Activated T-cell treated with anti-CD3 and anti-CD28 coated beads, Interleukin-2, amount 50 U/mL, for 72 hours (primary cell): ENCODE measurements at regions not wholly inside any gene's neighbourhood (a gene's known extent, or its start where the extent isn't known, plus 50 kb on each side); places are given as distances from the start of the nearest gene placed in this dataset.

Source experiments
- ATAC-seq, 2 donors: fragments of 150-1000 bp; cut with Tn5 transposase; replicated peaks in 1 of 2; 2 replicates each; pipeline ENCODE4 v1.10.0; 2021; ENCODE audit warnings: moderate library complexity in 2 of 2, mild to moderate bottlenecking in 1 of 2
- DNase-seq, 2 donors: peaks; one replicate each; pipeline ENCODE4 v3.0.0; 2021 to 2022; ENCODE audit warnings: mixed read lengths in 1 of 2
- H3K27ac Mint-ChIP-seq: one replicate; pipeline ENCODE4 v1.8.0; 2022; ENCODE audit warnings: mild to moderate bottlenecking, moderate library complexity, mixed read lengths
- H3K27me3 Mint-ChIP-seq: one replicate; pipeline ENCODE4 v1.8.0; 2022; ENCODE audit warnings: low read depth, mixed read lengths
- H3K36me3 Mint-ChIP-seq, 2 donors: one replicate each; pipeline ENCODE4 v1.8.0; 2022; ENCODE audit warnings: mixed read lengths in 2 of 2, mild to moderate bottlenecking in 1 of 2; ENCODE audit not compliant: insufficient read depth in 2 of 2
- H3K4me1 Mint-ChIP-seq: one replicate; pipeline ENCODE4 v1.8.0; 2022; ENCODE audit warnings: low read depth, mixed read lengths
- H3K4me3 Mint-ChIP-seq, 2 donors: one replicate each; pipeline ENCODE4 v1.8.0; 2022; ENCODE audit warnings: mild to moderate bottlenecking in 2 of 2, mixed read lengths in 2 of 2, moderate library complexity in 2 of 2
- H3K9me3 Mint-ChIP-seq, 2 donors: one replicate each; pipeline ENCODE4 v1.8.0; 2022; ENCODE audit warnings: mixed read lengths in 2 of 2

DNA sequence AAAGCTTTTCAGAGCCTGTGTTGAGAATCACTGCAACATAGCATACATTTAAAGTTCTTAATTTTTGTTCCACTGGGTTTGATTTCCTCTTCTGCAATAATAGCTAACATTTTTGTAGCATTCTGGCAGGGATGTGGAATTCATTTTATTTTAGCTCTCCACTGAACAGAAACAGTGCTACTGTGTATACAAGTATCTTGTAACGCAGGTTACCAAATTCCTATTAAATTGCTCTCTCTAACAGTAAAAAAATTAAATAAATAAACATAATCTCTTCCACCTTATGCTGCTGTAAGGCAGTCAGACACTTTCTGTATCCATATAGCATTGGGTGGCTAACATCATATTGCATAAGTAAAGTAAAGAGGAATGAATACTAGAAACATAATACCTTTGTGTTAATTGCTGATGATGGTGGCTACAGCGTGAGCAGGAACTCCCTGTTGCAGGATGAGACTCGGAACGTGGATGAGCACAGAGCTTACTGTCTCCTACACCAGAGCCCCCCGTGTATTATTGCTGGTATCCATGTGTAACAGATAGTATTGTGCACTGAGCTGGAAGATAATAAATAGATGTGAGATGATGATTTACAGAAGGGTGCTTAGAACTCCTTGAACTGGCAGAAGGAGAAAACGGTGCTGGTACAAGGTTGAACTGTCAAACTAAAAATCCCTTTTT, 276.9 kb upstream of the SNX7 start:
- Mint-ChIP-seq H3K27me3 (no peaks in the 10 kb centered on the region), H3K9me3 (no peaks in the 10 kb centered on the region), H3K4me3 (no peak overlapping the region), H3K4me1 (peaks cover 11% of the 10 kb centered on the region), H3K36me3 (no peaks in the 10 kb centered on the region), H3K27ac (no peak overlapping the region)
- ATAC-seq (no peak), DNase-seq (no peak)

DNA sequence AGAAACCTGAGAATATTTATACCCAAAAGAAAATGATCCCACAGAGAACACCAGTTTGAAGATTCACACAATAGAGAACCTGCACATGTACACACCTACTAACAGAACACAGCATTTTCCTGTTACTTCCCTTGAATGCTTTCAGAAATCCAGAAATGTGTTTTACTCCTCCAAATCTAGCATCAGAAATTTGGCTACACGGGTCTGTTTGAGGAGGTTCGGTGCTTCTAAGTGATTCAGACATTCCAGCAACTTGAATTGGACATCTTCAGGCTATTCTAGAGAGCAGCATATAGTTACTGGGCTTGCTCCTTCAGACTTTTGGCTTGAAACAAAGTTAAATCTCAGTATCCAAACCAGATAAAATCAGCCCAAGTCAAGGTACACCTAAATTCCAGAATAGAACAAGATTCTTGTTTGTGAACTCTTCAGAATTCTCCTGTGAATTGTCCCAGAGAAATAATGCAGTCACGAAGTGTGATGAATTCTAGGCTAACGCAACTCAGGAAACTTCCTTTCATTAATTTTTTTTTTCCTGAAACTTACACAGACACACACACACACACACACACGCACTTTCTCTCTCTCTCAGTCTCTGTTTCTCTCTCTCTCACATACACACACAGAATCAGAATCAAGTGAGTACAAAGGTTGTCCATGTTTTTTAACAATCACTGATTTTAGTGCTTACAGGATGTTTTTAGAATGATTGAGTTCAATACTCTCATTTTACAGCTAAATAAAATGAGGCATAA, 278.4 kb upstream of the SNX7 start:
- Mint-ChIP-seq H3K4me1 (peaks cover 5% of the 10 kb centered on the region), H3K4me3 (no peak overlapping the region), H3K36me3 (no peaks in the 10 kb centered on the region), H3K27ac (no peak overlapping the region), H3K9me3 (no peaks in the 10 kb centered on the region), H3K27me3 (no peaks in the 10 kb centered on the region)
- no peak for ATAC-seq
- no peak for DNase-seq

GRCh38 chr1:98382586-98382985, 278.9 kb upstream of the SNX7 start:
- H3K9me3 Mint-ChIP-seq, result no peaks in the 10 kb centered on the region
- no peak overlapping the region for H3K4me3 Mint-ChIP-seq
- H3K36me3 Mint-ChIP-seq, result no peaks in the 10 kb centered on the region
- no peaks in the 10 kb centered on the region for H3K4me1 Mint-ChIP-seq
- DNase-seq, result no peak
- no peak for ATAC-seq
- no peaks in the 10 kb centered on the region for H3K27me3 Mint-ChIP-seq
- no peak overlapping the region for H3K27ac Mint-ChIP-seq

- DNase-seq (no peak), ATAC-seq (no peak)
- no peak overlapping the region for H3K4me3 Mint-ChIP-seq
- no peaks in the 10 kb centered on the region for H3K4me1 Mint-ChIP-seq
- H3K36me3 Mint-ChIP-seq, result no peaks in the 10 kb centered on the region
- no peaks in the 10 kb centered on the region for H3K9me3 Mint-ChIP-seq
- H3K27me3 Mint-ChIP-seq, result no peaks in the 10 kb centered on the region
- no peak overlapping the region for H3K27ac Mint-ChIP-seq
Measured at GRCh38 chr1:98374098-98374497, 287.4 kb upstream of the SNX7 start.

DNA sequence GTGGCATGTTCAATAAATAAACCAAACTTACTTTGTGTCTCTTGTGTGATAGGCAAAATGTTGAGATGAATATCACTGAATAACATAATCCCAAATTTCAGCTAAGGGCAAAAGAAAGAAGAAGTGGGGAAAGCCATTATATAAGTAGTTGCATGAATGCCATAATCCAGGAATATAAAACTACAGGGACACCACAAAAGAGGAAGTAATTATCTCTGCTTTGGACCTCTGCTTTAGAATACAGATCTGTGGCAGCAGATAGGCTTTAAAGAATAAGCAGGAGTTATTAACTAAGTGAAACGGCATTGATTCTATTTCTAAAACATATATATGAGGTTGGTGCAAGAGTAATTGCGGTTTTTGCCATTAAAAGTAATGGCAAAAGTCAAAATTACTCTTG, 288.5 kb upstream of the SNX7 start:
- Mint-ChIP-seq H3K27ac (no peak overlapping the region), H3K27me3 (no peaks in the 10 kb centered on the region), H3K4me3 (no peak overlapping the region), H3K4me1 (no peaks in the 10 kb centered on the region), H3K9me3 (peaks cover 0 to 2% of the 10 kb centered on the region in 2 donors), H3K36me3 (no peaks in the 10 kb centered on the region)
- ATAC-seq (no peak), DNase-seq (no peak)

DNA sequence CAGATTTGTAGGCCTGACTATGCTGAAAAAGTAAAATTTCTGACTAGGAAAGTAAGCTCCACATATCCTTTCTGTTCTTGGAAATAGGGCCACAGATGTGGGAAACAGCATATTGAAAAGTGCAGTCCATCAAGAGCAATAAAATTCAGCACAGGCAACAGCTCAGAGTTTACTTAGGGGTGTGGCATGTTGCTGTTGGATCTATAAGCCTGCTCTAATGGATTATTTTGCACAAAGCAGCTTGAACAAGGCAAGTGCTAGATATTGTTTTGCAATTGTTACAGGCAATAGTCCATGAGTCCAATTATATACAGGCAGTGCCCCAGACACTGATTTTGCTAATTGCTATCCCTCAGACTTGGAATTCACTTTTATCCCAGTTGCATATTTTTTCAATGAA, 289.8 kb upstream of the SNX7 start:
- no peak overlapping the region for H3K4me3 Mint-ChIP-seq
- no peaks in the 10 kb centered on the region for H3K27me3 Mint-ChIP-seq
- H3K27ac Mint-ChIP-seq, result no peak overlapping the region
- no peaks in the 10 kb centered on the region for H3K4me1 Mint-ChIP-seq
- H3K9me3 Mint-ChIP-seq, result peaks cover 0 to 2% of the 10 kb centered on the region in 2 donors
- no peak for ATAC-seq
- DNase-seq, result no peak
- no peaks in the 10 kb centered on the region for H3K36me3 Mint-ChIP-seq

- Mint-ChIP-seq H3K36me3 (no peaks in the 10 kb centered on the region), H3K4me1 (no peaks in the 10 kb centered on the region), H3K4me3 (no peak overlapping the region), H3K9me3 (peaks cover 0 to 2% of the 10 kb centered on the region in 2 donors), H3K27ac (no peak overlapping the region), H3K27me3 (no peaks in the 10 kb centered on the region)
- ATAC-seq, result no peak
- DNase-seq, result no peak
Measured at GRCh38 chr1:98369463-98369862, 292.1 kb upstream of the SNX7 start.

- no peak overlapping the region for H3K27ac Mint-ChIP-seq
- DNase-seq (no peak), ATAC-seq (no peak)
- H3K4me1 Mint-ChIP-seq, result no peaks in the 10 kb centered on the region
- H3K9me3 Mint-ChIP-seq, result peaks cover 0 to 2% of the 10 kb centered on the region in 2 donors
- no peaks in the 10 kb centered on the region for H3K27me3 Mint-ChIP-seq
- no peak overlapping the region for H3K4me3 Mint-ChIP-seq
- no peaks in the 10 kb centered on the region for H3K36me3 Mint-ChIP-seq
Measured at GRCh38 chr1:98368995-98369394, 292.5 kb upstream of the SNX7 start.

DNA sequence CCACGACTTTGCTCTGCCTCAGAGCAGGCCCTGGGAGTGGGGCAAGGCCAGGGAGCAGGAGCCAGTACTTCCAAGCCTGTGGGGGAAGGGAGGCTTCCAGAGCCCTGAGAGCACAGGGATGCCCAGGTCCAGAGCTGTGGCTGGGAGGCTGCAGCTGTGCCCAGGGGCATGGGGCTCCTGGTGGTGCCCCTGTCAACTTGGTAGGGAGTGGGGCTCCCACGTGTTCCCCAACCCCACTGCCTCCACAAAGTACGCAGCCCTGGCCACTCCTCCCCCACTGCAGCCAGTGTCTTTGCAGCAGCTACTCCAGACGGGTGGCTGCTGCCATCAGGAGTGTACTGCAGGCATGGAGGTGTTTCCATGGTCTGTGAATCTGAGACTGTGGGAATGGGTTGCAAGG, 294.1 kb upstream of the SNX7 start:
- Mint-ChIP-seq H3K27ac (no peak overlapping the region), H3K9me3 (peaks cover 0 to 3% of the 10 kb centered on the region in 2 donors), H3K4me1 (no peaks in the 10 kb centered on the region), H3K36me3 (peaks cover 0 to 1% of the 10 kb centered on the region in 2 donors), H3K4me3 (no peak overlapping the region), H3K27me3 (no peaks in the 10 kb centered on the region)
- DNase-seq (no peak), ATAC-seq (no peak)

DNA sequence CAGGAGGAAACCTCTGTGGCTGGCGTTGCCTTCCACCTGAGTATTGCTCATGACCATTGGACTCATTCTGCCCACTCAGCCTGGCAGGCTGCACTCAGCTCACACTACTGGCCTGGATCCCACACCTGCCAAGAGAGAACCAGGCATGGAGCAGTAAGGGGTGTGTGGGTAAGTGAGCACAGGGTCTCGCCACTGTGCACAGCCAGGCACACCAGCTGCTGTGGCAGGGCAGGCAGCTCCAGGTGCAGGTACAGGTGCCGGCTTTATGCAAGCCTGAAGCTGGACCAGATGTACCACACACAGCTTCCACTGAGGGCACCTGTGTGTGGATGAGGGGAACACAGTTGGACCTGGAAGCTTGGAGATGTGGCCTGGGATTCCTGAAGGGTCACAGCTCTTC, 295.2 kb upstream of the SNX7 start:
- no peaks in the 10 kb centered on the region for H3K4me1 Mint-ChIP-seq
- H3K27ac Mint-ChIP-seq, result no peak overlapping the region
- no peak overlapping the region for H3K4me3 Mint-ChIP-seq
- peaks cover 0 to 3% of the 10 kb centered on the region in 2 donors for H3K9me3 Mint-ChIP-seq
- no peak for ATAC-seq
- peaks cover 0 to 1% of the 10 kb centered on the region in 2 donors for H3K36me3 Mint-ChIP-seq
- H3K27me3 Mint-ChIP-seq, result no peaks in the 10 kb centered on the region
- no peak for DNase-seq

- ATAC-seq (no peak), DNase-seq (no peak)
- Mint-ChIP-seq H3K27ac (no peak overlapping the region), H3K36me3 (peaks cover 0 to 1% of the 10 kb centered on the region in 2 donors), H3K9me3 (peaks cover 0 to 3% of the 10 kb centered on the region in 2 donors), H3K27me3 (no peaks in the 10 kb centered on the region), H3K4me1 (no peaks in the 10 kb centered on the region), H3K4me3 (no peak overlapping the region)
Measured at GRCh38 chr1:98364544-98364943, 297.0 kb upstream of the SNX7 start.

DNA sequence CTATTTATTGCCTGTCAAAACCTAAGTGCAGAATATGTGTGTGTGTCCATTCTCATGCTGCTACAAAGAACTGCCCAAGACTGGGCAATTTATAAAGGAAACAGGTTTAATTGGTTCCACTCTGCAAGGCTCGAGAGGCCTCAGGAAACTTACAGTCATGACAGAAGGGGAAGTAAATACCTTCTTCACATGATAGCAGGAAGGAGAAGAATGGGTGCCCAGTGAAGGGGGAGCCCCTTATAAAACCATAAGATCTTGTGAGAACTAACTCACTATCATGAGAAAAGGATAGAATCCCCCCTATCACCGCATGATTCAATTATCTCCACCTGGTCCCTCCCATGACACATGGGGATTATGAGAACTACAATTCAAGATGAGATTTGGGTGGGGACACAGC, 300.7 kb upstream of the SNX7 start:
- no peak overlapping the region for H3K4me3 Mint-ChIP-seq
- H3K27ac Mint-ChIP-seq, result no peak overlapping the region
- ATAC-seq (no peak), DNase-seq (no peak)
- H3K9me3 Mint-ChIP-seq, result peaks cover 0 to 1% of the 10 kb centered on the region in 2 donors
- no peaks in the 10 kb centered on the region for H3K4me1 Mint-ChIP-seq
- H3K27me3 Mint-ChIP-seq, result no peaks in the 10 kb centered on the region
- H3K36me3 Mint-ChIP-seq, result peaks cover 0 to 1% of the 10 kb centered on the region in 2 donors

- H3K36me3 Mint-ChIP-seq, result no peaks in the 10 kb centered on the region
- no peak overlapping the region for H3K4me3 Mint-ChIP-seq
- H3K27me3 Mint-ChIP-seq, result no peaks in the 10 kb centered on the region
- DNase-seq (no peak), ATAC-seq (no peak)
- H3K27ac Mint-ChIP-seq, result no peak overlapping the region
- no peaks in the 10 kb centered on the region for H3K4me1 Mint-ChIP-seq
- H3K9me3 Mint-ChIP-seq, result peaks cover 0 to 2% of the 10 kb centered on the region in 2 donors
Measured at GRCh38 chr1:98355656-98356383, 305.7 kb upstream of the SNX7 start.
